ENCODE measurements at regions not wholly inside any gene's neighbourhood (a gene's known extent, or its start where the extent isn't known, plus 50 kb on each side); places are given as distances from the start of the nearest gene placed in this dataset.

GRCh38 chr3:109707617-109708016, 370.3 kb upstream of the DPPA4 start:
- no peak overlapping the region for H3K27ac Mint-ChIP-seq
- Histone ChIP-seq H3K27ac (ENCODE audit: low read length) (no peak overlapping the region), H3K36me3 (ENCODE audit: control insufficient read depth, insufficient read depth, low read length) (no peaks in the 10 kb centered on the region), H3K4me1 (ENCODE audit: control insufficient read depth, insufficient read depth, low read length) (no peaks in the 10 kb centered on the region), H3K4me3 (ENCODE audit: low read length) (no peak overlapping the region), H3K27me3 (ENCODE audit: control insufficient read depth, insufficient read depth, low read length) (peaks cover 2% of the 10 kb centered on the region), H3K9me3 (ENCODE audit: control insufficient read depth, insufficient read depth, low read length) (peaks cover 3% of the 10 kb centered on the region)
- H3K9me3 Mint-ChIP-seq: peaks cover 5 to 17% of the 10 kb centered on the region in 2 donors
- H3K36me3 Mint-ChIP-seq: no peaks in the 10 kb centered on the region
- DNase-seq: no peak
- no peak for ATAC-seq
- peaks cover 0 to under 1% of the 10 kb centered on the region in 2 donors for H3K27me3 Mint-ChIP-seq (ENCODE audit: low read depth in 2 of 2)
- no peaks in the 10 kb centered on the region for H3K4me1 Mint-ChIP-seq
- no peak overlapping the region for H3K4me3 Mint-ChIP-seq
- TF ChIP-seq, protein P1, sequence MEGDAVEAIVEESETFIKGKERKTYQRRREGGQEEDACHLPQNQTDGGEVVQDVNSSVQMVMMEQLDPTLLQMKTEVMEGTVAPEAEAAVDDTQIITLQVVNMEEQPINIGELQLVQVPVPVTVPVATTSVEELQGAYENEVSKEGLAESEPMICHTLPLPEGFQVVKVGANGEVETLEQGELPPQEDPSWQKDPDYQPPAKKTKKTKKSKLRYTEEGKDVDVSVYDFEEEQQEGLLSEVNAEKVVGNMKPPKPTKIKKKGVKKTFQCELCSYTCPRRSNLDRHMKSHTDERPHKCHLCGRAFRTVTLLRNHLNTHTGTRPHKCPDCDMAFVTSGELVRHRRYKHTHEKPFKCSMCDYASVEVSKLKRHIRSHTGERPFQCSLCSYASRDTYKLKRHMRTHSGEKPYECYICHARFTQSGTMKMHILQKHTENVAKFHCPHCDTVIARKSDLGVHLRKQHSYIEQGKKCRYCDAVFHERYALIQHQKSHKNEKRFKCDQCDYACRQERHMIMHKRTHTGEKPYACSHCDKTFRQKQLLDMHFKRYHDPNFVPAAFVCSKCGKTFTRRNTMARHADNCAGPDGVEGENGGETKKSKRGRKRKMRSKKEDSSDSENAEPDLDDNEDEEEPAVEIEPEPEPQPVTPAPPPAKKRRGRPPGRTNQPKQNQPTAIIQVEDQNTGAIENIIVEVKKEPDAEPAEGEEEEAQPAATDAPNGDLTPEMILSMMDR (IDR thresholded peaks at IDR 0.05): no peak
- WGBS (ENCODE audit: insufficient coverage): 63% methylated on average over 1 of the region's 2 CpGs
- intact Hi-C loops (cut with micrococcal nuclease): no loop called here

GRCh38 chr3:109713288-109713687, 375.9 kb upstream of the DPPA4 start:
- H3K9me3 Mint-ChIP-seq: peaks cover 2 to 14% of the 10 kb centered on the region in 2 donors
- Histone ChIP-seq H3K27ac (ENCODE audit: low read length) (no peak overlapping the region), H3K4me1 (ENCODE audit: control insufficient read depth, insufficient read depth, low read length) (no peaks in the 10 kb centered on the region), H3K36me3 (ENCODE audit: control insufficient read depth, insufficient read depth, low read length) (no peaks in the 10 kb centered on the region), H3K4me3 (ENCODE audit: low read length) (no peak overlapping the region), H3K27me3 (ENCODE audit: control insufficient read depth, insufficient read depth, low read length) (peaks cover 2% of the 10 kb centered on the region), H3K9me3 (ENCODE audit: control insufficient read depth, insufficient read depth, low read length) (peaks cover 3% of the 10 kb centered on the region)
- no peak for ATAC-seq
- no peak for DNase-seq
- no peaks in the 10 kb centered on the region for H3K36me3 Mint-ChIP-seq
- intact Hi-C loops (cut with micrococcal nuclease): no loop called here
- no peak overlapping the region for H3K4me3 Mint-ChIP-seq
- H3K27ac Mint-ChIP-seq: no peak overlapping the region
- TF ChIP-seq, protein P1 (IDR thresholded peaks at IDR 0.05): no peak
- 82% methylated on average over 2 of the region's 2 CpGs for WGBS (ENCODE audit: insufficient coverage)
- H3K4me1 Mint-ChIP-seq: no peaks in the 10 kb centered on the region
- peaks cover 6 to 10% of the 10 kb centered on the region in 2 donors for H3K27me3 Mint-ChIP-seq (ENCODE audit: low read depth in 2 of 2)

DNA sequence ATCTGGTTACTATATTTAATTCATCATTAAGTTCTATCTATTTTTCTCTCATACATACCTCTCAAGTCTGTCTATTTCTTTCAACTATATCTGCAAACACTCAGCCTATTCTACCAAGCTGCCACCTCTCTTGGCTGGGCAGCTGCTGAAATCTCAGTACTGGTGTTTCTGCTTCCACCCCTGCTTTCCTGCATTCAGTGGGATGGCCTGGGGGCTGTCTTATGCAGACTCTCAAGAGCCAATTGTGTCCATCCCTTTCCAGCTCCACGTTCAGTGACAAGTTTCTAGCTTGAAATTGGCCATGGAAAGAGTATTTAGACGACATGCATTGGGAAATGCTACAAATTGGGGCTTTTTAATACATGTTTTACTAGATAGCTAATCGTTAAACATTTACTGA, 378.4 kb upstream of the DPPA4 start:
- H3K27ac Mint-ChIP-seq: no peak overlapping the region
- H3K27ac ChIP-seq (ENCODE audit: low read length): no peak overlapping the region
- DNase-seq (no peak), ATAC-seq (no peak)
- no peaks in the 10 kb centered on the region for H3K9me3 ChIP-seq (ENCODE audit: control insufficient read depth, insufficient read depth, low read length)
- TF ChIP-seq, protein P1 (IDR thresholded peaks at IDR 0.05): no peak
- no peaks in the 10 kb centered on the region for H3K4me1 ChIP-seq (ENCODE audit: control insufficient read depth, insufficient read depth, low read length)
- H3K36me3 ChIP-seq (ENCODE audit: control insufficient read depth, insufficient read depth, low read length): no peaks in the 10 kb centered on the region
- peaks cover 2 to 3% of the 10 kb centered on the region in 2 donors for H3K9me3 Mint-ChIP-seq
- no peak overlapping the region for H3K4me3 ChIP-seq (ENCODE audit: low read length)
- H3K27me3 Mint-ChIP-seq (ENCODE audit: low read depth in 2 of 2): peaks cover 10 to 19% of the 10 kb centered on the region in 2 donors
- intact Hi-C loops (cut with micrococcal nuclease): no loop called here
- no peaks in the 10 kb centered on the region for H3K27me3 ChIP-seq (ENCODE audit: control insufficient read depth, insufficient read depth, low read length)
- H3K4me1 Mint-ChIP-seq: no peaks in the 10 kb centered on the region
- 47% methylated on average over 2 of the region's 3 CpGs for WGBS (ENCODE audit: insufficient coverage)
- H3K4me3 Mint-ChIP-seq: no peak overlapping the region
- H3K36me3 Mint-ChIP-seq: no peaks in the 10 kb centered on the region

- TF ChIP-seq, protein P1 (IDR thresholded peaks at IDR 0.05): no peak
- H3K36me3 Mint-ChIP-seq: no peaks in the 10 kb centered on the region
- H3K9me3 Mint-ChIP-seq: peaks cover 0 to 2% of the 10 kb centered on the region in 2 donors
- Histone ChIP-seq H3K27ac (ENCODE audit: low read length) (no peak overlapping the region), H3K4me3 (ENCODE audit: low read length) (no peak overlapping the region), H3K36me3 (ENCODE audit: control insufficient read depth, insufficient read depth, low read length) (no peaks in the 10 kb centered on the region), H3K27me3 (ENCODE audit: control insufficient read depth, insufficient read depth, low read length) (no peaks in the 10 kb centered on the region), H3K9me3 (ENCODE audit: control insufficient read depth, insufficient read depth, low read length) (no peaks in the 10 kb centered on the region), H3K4me1 (ENCODE audit: control insufficient read depth, insufficient read depth, low read length) (no peaks in the 10 kb centered on the region)
- WGBS (ENCODE audit: insufficient coverage): 97% methylated on average over 2 of the region's 4 CpGs
- H3K27ac Mint-ChIP-seq: no peak overlapping the region
- no peak for DNase-seq
- no peaks in the 10 kb centered on the region for H3K4me1 Mint-ChIP-seq
- no peak for ATAC-seq
- intact Hi-C loops (cut with micrococcal nuclease): no loop called here
- no peak overlapping the region for H3K4me3 Mint-ChIP-seq
- H3K27me3 Mint-ChIP-seq (ENCODE audit: low read depth in 2 of 2): peaks cover 7 to 37% of the 10 kb centered on the region in 2 donors
These were observed 381.5 kb upstream of the DPPA4 start for GRCh38 chr3:109718850-109719249.
